Prostate gland (tissue), 2 donors: ENCODE measurements at regions not wholly inside any gene's neighbourhood (a gene's known extent, or its start where the extent isn't known, plus 50 kb on each side); places are given as distances from the start of the nearest gene placed in this dataset.

Experiments
- POLR2AphosphoS5 ChIP-seq: sonication (generic); formaldehyde crosslinking; IDR thresholded peaks from one replicate; pipeline ENCODE4 v1.6.1; 2017; ENCODE audit warnings: antibody characterized with exemption
- TF ChIP-seq, protein P1 (sequence below), 4 experiments: fragments of 200-600 bp in 2 of 4; fragments of 450-650 bp in 2 of 4; sonication (generic) in 2 of 4; IDR thresholded peaks; 1 replicate in 3 of 4; 2 replicates in 1 of 4; pipeline ENCODE4 v1.5.1; 2016 to 2019; ENCODE audit warnings: antibody characterized with exemption in 4 of 4, mild to moderate bottlenecking in 2 of 4, moderate library complexity in 2 of 4

DNA sequence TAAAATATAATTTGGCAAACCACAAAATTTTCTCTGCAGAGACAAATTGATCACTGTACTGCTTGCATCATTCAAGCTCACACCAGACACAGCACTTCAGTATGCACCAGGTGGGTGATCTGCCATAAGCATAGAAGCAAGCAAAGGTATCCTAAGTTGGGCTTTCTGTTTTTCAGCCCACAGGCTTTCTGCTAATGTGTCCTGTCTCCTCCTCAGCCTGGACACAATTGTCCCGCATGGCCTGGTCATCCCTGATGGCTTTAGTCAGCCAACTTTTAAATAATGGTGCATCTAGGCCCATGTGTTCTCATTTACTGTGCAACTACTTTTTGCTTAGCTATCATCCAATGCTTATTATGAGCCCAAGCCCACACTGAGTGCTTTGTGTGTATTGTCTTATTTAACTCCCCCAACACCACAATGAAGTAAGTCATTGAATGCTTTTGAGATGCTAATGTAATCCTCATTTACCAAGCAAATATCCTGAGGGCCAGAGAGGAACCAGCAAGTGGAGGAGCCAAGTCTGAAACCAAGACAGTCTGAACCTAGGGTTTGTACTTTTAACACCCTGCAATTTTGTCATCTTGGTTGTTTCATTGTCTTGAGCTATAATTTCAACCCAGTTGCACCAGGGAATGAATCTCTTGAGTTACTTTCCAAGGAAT is 111.2 kb upstream of the SETBP1 start:
- TF ChIP-seq, protein P1, sequence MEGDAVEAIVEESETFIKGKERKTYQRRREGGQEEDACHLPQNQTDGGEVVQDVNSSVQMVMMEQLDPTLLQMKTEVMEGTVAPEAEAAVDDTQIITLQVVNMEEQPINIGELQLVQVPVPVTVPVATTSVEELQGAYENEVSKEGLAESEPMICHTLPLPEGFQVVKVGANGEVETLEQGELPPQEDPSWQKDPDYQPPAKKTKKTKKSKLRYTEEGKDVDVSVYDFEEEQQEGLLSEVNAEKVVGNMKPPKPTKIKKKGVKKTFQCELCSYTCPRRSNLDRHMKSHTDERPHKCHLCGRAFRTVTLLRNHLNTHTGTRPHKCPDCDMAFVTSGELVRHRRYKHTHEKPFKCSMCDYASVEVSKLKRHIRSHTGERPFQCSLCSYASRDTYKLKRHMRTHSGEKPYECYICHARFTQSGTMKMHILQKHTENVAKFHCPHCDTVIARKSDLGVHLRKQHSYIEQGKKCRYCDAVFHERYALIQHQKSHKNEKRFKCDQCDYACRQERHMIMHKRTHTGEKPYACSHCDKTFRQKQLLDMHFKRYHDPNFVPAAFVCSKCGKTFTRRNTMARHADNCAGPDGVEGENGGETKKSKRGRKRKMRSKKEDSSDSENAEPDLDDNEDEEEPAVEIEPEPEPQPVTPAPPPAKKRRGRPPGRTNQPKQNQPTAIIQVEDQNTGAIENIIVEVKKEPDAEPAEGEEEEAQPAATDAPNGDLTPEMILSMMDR (IDR thresholded peaks at IDR 0.05) = no peak
- no peak for TF ChIP-seq POLR2AphosphoS5
